H9 (cell line): ENCODE measurements at regions not wholly inside any gene's neighbourhood (a gene's known extent, or its start where the extent isn't known, plus 50 kb on each side); places are given as distances from the start of the nearest gene placed in this dataset.

Experiments used
- DNase-seq: peaks from one replicate; pipeline ENCODE4 v3.0.0-alpha.2; 2017
- H2AFZ ChIP-seq: one replicate; pipeline ENCODE4 v1.6.1; 2013; ENCODE audit warnings: mild to moderate bottlenecking, low read length, control low read depth, moderate library complexity
- H2AK5ac ChIP-seq: 2 replicates; pipeline ENCODE4 v1.6.1; 2013; ENCODE audit warnings: low read length, control low read depth, mixed read lengths; ENCODE audit not compliant: insufficient read length
- H2BK120ac ChIP-seq: one replicate; pipeline ENCODE4 v1.6.1; 2013; ENCODE audit warnings: low read depth, mild to moderate bottlenecking, low read length, control low read depth, inconsistent platforms; ENCODE audit not compliant: poor library complexity, severe bottlenecking
- H2BK12ac ChIP-seq: 2 replicates; pipeline ENCODE4 v1.6.1; 2013; ENCODE audit warnings: low read length, control low read depth, mixed read lengths, low read depth; ENCODE audit not compliant: insufficient read length
- H2BK15ac ChIP-seq: 2 replicates; pipeline ENCODE4 v1.6.1; 2013; ENCODE audit warnings: low read depth, low read length, control low read depth
- H2BK20ac ChIP-seq: one replicate; pipeline ENCODE4 v1.6.1; 2013; ENCODE audit warnings: low read depth, mild to moderate bottlenecking, low read length, control low read depth, inconsistent platforms; ENCODE audit not compliant: poor library complexity, severe bottlenecking
- H2BK5ac ChIP-seq: 2 replicates; pipeline ENCODE4 v1.6.1; 2013; ENCODE audit warnings: low read length, control low read depth, mixed read lengths; ENCODE audit not compliant: insufficient read length
- H3K14ac ChIP-seq: 2 replicates; pipeline ENCODE4 v1.6.1; 2013; ENCODE audit warnings: low read length, control low read depth; ENCODE audit not compliant: insufficient read depth
- H3K18ac ChIP-seq: 2 replicates; pipeline ENCODE4 v1.6.1; 2013; ENCODE audit warnings: low read depth, mild to moderate bottlenecking, mixed read lengths, low read length, control low read depth; ENCODE audit not compliant: insufficient read length
- H3K23ac ChIP-seq: 2 replicates; pipeline ENCODE4 v1.6.1; 2013; ENCODE audit warnings: low read length, control low read depth, mixed read lengths, low read depth; ENCODE audit not compliant: insufficient read length
- H3K23me2 ChIP-seq: 2 replicates; pipeline ENCODE4 v1.6.1; 2013; ENCODE audit warnings: low read depth, mild to moderate bottlenecking, mixed read lengths, low read length, control low read depth; ENCODE audit not compliant: insufficient read length, poor library complexity, severe bottlenecking
- H3K27ac ChIP-seq: 2 replicates; pipeline ENCODE4 v1.5.1; 2013; ENCODE audit warnings: low read length, control low read depth, mixed read lengths, low read depth; ENCODE audit not compliant: insufficient read length
- H3K27me3 ChIP-seq: 2 replicates; pipeline ENCODE4 v1.6.1; 2013; ENCODE audit warnings: low read length, control low read depth, inconsistent platforms; ENCODE audit not compliant: insufficient read depth
- H3K4ac ChIP-seq: 2 replicates; pipeline ENCODE4 v1.6.1; 2013; ENCODE audit warnings: low read depth, mild to moderate bottlenecking, control low read depth, inconsistent platforms, low read length, moderate library complexity
- H3K4me1 ChIP-seq: 2 replicates; pipeline ENCODE4 v1.6.1; 2013; ENCODE audit warnings: low read length, control low read depth, inconsistent platforms; ENCODE audit not compliant: insufficient read depth
- H3K4me2 ChIP-seq: 2 replicates; pipeline ENCODE4 v1.6.1; 2013; ENCODE audit warnings: low read length, control low read depth, mixed read lengths; ENCODE audit not compliant: insufficient read length, insufficient read depth
- H3K56ac ChIP-seq: 2 replicates; pipeline ENCODE4 v1.6.1; 2013; ENCODE audit warnings: low read depth, mild to moderate bottlenecking, mixed read lengths, low read length, control low read depth; ENCODE audit not compliant: insufficient read length
- H3K79me1 ChIP-seq: 2 replicates; pipeline ENCODE4 v1.6.1; 2013; ENCODE audit warnings: low read depth, mild to moderate bottlenecking, moderate library complexity, low read length, control low read depth, inconsistent platforms; ENCODE audit not compliant: insufficient read depth, poor library complexity, severe bottlenecking
- H3K79me2 ChIP-seq: 2 replicates; pipeline ENCODE4 v1.6.1; 2013; ENCODE audit warnings: low read length, control low read depth, inconsistent platforms; ENCODE audit not compliant: insufficient read depth
- H3K9ac ChIP-seq: 2 replicates; pipeline ENCODE4 v1.6.1; 2013; ENCODE audit warnings: low read length, control low read depth, mixed read lengths; ENCODE audit not compliant: insufficient read length; ENCODE audit errors: extremely low read depth
- H3K9me3 ChIP-seq: one replicate; pipeline ENCODE4 v1.6.1; 2013; ENCODE audit warnings: low read depth, low read length, inconsistent platforms; ENCODE audit not compliant: control insufficient read depth
- H3T11ph ChIP-seq: one replicate; pipeline ENCODE4 v1.6.1; 2013; ENCODE audit warnings: mild to moderate bottlenecking, low read length, control low read depth, inconsistent platforms
- H4K20me1 ChIP-seq: one replicate; pipeline ENCODE4 v1.6.1; 2013; ENCODE audit not compliant: control insufficient read depth, insufficient read length, insufficient read depth
- H4K5ac ChIP-seq: 2 replicates; pipeline ENCODE4 v1.6.1; 2013; ENCODE audit warnings: low read depth, mild to moderate bottlenecking, mixed read lengths, low read length, control low read depth; ENCODE audit not compliant: insufficient read length
- H4K8ac ChIP-seq: replicated peaks from 2 replicates; pipeline ENCODE4 v1.6.1; 2013; ENCODE audit warnings: low read length, control low read depth, mixed read lengths, low read depth; ENCODE audit not compliant: insufficient read length
- H4K91ac ChIP-seq: 2 replicates; pipeline ENCODE4 v1.6.1; 2013; ENCODE audit warnings: low read depth, mild to moderate bottlenecking, moderate library complexity, mixed read lengths, low read length, control low read depth; ENCODE audit not compliant: insufficient read length
- H3K27ac Mint-ChIP-seq, 3 experiments: 2 replicates in 2 of 3; 3 replicates in 1 of 3; pipeline ENCODE4 v1.8.0; 2020 to 2021; ENCODE audit warnings: mixed read lengths in 3 of 3, mild to moderate bottlenecking in 1 of 3, moderate library complexity in 1 of 3
- H3K27me3 Mint-ChIP-seq: 2 replicates; pipeline ENCODE4 v1.8.0; 2021; ENCODE audit warnings: low read depth, mild to moderate bottlenecking, moderate library complexity, mixed read lengths
- H3K36me3 Mint-ChIP-seq, 3 experiments: 2 replicates in 2 of 3; 3 replicates in 1 of 3; pipeline ENCODE4 v1.8.0; 2020 to 2021; ENCODE audit warnings: low read depth in 3 of 3, mixed read lengths in 3 of 3; ENCODE audit not compliant: insufficient read depth in 1 of 3
- H3K4me1 Mint-ChIP-seq, 2 experiments: 2 replicates each; pipeline ENCODE4 v1.8.0; 2020; ENCODE audit warnings: mixed read lengths in 2 of 2
- H3K4me3 Mint-ChIP-seq, 2 experiments: 2 replicates in 1 of 2; 3 replicates in 1 of 2; pipeline ENCODE4 v1.8.0; 2020 to 2021; ENCODE audit warnings: mild to moderate bottlenecking in 2 of 2, mixed read lengths in 2 of 2, moderate library complexity in 1 of 2
- H3K9me3 Mint-ChIP-seq, 2 experiments: 2 replicates in 1 of 2; 3 replicates in 1 of 2; pipeline ENCODE4 v1.8.0; 2020; ENCODE audit warnings: mild to moderate bottlenecking in 2 of 2, mixed read lengths in 2 of 2, moderate library complexity in 1 of 2
- WGBS: extraction: QIAGEN DNeasy Blood & Tissue Kit; methylation state at CpG from one replicate; pipeline ENCODE4 v1.1.7; 2013; ENCODE audit warnings: missing lambda C conversion rate, low lambda C conversion rate, mixed read lengths; ENCODE audit not compliant: insufficient read length; ENCODE audit errors: extremely low coverage; 5-methylcytosine and 5-hydroxymethylcytosine counted together
- TF ChIP-seq, protein P1 (sequence below): fragments of 200-600 bp; sonication (generic); conservative IDR thresholded peaks from 3 replicates; pipeline ENCODE4 v1.8.0; 2021; ENCODE audit warnings: antibody characterized with exemption, mild to moderate bottlenecking

DNA sequence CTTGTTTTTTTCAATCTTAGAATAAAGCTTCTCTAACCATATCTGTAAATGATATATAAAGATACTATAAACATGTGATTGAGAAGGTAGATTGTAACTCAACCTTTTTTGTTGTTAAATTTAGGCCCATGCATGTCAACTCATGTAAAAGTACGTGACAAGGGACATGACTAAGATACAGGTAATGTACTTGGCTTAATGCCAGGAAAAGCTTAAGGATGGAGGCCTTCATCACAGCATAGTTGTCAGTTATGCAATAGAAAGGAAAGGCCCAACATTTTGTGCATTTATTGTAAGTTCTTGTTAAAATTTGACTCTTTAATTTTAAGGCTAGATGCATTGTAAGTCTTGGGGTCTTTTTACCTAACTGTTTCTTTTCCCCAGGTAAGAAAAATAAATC is 305.1 kb downstream of the LTN1 start:
- Histone ChIP-seq H2AK5ac (no peak overlapping the region), H3K4me1 (peaks cover 3% of the 10 kb centered on the region; the same call in 1 of the 2 replicates), H2AFZ (no peak overlapping the region), H3K27me3 (no peaks in the 10 kb centered on the region), H3K14ac (no peak overlapping the region), H2BK5ac (no peak overlapping the region), H3K23me2 (no peaks in the 10 kb centered on the region), H3K9me3 (no peaks in the 10 kb centered on the region), H2BK12ac (no peak overlapping the region), H3K27ac (no peak overlapping the region), H3K79me1 (no peaks in the 10 kb centered on the region), H3K56ac (no peak overlapping the region), H3T11ph (no peak overlapping the region), H2BK15ac (no peak overlapping the region), H2BK20ac (no peak overlapping the region), H3K4ac (no peak overlapping the region), H4K8ac (no peak overlapping the region), H3K18ac (no peak overlapping the region), H4K91ac (no peak overlapping the region), H3K23ac (no peak overlapping the region), H3K4me2 (no peak overlapping the region), H4K20me1 (no peaks in the 10 kb centered on the region), H2BK120ac (no peak overlapping the region), H4K5ac (no peak overlapping the region), H3K79me2 (no peaks in the 10 kb centered on the region), H3K9ac (no peak overlapping the region)
- Mint-ChIP-seq H3K4me1 (peaks cover 4 to 7% of the 10 kb centered on the region in 2 experiments; a peak in 3 of 4 replicates), H3K27me3 (no peaks in the 10 kb centered on the region), H3K9me3 (no peaks in the 10 kb centered on the region), H3K36me3 (no peaks in the 10 kb centered on the region), H3K4me3 (no peak overlapping the region), H3K27ac (no peak overlapping the region)
- no CpG with 5 or more reads among the region's 1 CpG for WGBS
- TF ChIP-seq, protein P1, sequence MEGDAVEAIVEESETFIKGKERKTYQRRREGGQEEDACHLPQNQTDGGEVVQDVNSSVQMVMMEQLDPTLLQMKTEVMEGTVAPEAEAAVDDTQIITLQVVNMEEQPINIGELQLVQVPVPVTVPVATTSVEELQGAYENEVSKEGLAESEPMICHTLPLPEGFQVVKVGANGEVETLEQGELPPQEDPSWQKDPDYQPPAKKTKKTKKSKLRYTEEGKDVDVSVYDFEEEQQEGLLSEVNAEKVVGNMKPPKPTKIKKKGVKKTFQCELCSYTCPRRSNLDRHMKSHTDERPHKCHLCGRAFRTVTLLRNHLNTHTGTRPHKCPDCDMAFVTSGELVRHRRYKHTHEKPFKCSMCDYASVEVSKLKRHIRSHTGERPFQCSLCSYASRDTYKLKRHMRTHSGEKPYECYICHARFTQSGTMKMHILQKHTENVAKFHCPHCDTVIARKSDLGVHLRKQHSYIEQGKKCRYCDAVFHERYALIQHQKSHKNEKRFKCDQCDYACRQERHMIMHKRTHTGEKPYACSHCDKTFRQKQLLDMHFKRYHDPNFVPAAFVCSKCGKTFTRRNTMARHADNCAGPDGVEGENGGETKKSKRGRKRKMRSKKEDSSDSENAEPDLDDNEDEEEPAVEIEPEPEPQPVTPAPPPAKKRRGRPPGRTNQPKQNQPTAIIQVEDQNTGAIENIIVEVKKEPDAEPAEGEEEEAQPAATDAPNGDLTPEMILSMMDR: no peak
- DNase-seq: no peak
